NCI-H69 (cell line): ENCODE measurements at regions not wholly inside any gene's neighbourhood (a gene's known extent, or its start where the extent isn't known, plus 50 kb on each side); places are given as distances from the start of the nearest gene placed in this dataset.
A peak's percentile ranks its signal among the peaks of the same experiment; 100 is the strongest.
"Not testable (repeated sequence)": the region's sequence is repeated elsewhere in the genome, so short reads cannot be mapped to it uniquely, and the experiment has no call there.

Experiments
- DNase-seq: peaks from one replicate; lab custom pipeline; 2025; lab: John Stamatoyannopoulos, UW

DNA sequence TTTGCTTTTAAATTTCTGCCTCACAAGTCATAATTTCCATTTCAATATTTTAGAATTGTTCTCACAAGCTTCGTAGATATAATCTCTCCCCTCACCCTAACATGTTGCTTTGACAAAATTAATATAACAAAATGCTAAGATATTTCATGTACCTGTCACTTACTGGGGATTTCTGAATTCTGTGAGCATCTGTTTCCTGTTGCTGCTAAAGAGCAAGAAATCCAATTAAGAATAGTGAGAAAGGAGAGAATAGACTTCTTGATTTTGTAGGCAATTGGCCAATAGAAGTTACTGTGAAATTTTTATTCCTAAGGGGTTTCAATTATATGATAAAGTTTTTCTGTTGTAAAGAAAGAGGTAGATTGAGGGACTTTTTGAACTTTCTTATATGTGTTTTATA, 796.5 kb upstream of the ARRDC3 start:
- DNase-seq = peak; percentile 17

DNA sequence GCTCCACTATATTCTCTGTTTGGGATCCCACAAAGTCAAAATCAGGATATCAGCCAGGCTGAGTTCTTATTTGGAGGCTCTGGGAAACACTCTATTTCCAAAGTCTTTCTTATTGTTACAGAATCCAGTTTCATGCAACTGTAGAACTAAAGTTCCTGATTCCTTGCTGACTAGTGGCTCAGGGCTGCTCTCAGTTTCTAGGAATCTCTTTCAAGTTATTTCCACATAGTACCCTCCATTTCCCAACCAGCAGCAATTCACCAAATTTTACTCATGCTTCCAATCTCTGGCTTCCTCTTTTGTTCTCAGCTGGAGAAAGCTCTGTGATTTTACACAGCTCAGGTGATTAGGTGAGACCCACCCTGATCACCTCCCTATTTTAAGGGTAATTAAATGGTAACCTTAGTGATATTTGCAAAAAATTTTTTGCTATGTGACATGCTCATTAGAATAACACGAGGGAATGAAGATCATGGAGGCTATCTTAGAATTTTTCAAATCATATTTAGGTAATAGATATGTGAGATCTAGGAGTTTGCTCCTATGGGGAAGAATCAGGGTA, 794.9 kb upstream of the ARRDC3 start:
- DNase-seq = no peak

DNA sequence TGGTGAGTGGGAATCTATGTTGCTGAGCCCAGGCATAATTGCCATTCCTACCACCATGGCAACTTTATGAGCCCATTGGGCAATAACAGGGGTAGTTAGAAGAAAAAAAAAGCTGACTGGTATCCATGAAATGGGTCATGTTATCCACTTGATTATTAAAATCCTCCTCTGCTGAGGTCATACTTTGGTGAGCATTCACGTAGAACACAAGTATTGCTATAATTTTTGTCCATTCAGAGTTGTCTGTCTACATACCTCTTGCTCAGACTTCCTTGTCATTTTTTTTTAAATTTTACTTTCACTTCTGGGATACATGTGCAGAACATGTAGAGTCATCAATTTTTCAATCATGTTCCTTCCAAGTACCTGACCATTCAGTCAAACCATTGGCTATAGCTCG, 780.8 kb upstream of the ARRDC3 start:
- DNase-seq = no peak

DNA sequence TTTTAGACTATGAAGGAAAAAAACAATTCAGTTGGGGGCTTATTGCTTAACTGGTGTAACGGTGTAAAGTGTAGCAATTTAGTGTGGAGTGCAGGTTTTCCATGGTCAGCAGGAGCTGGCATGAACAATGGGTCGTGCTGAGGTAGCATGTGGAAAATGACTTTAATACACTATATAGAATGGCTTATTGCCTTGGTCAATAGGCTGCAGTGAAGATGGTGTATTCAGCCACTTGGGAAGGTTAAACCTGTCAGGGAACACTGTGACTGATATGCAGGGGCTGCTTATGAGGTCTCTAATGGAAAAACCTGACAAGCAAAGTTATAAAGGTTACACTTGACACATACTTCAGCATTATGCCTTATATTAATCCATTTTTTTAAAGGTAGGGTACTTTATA, 764.7 kb upstream of the ARRDC3 start:
- peak; percentile 96 for DNase-seq

GRCh38 chr5:92147266-92147665, 764.1 kb upstream of the ARRDC3 start:
- peak; percentile 99 for DNase-seq

GRCh38 chr5:92145852-92146251, 762.7 kb upstream of the ARRDC3 start:
- peak; percentile 95 for DNase-seq

- DNase-seq = peak; percentile 36
Measured at GRCh38 chr5:92144824-92145223, 761.7 kb upstream of the ARRDC3 start.

- not testable (repeated sequence) for DNase-seq
Measured at GRCh38 chr5:92132294-92132908, 749.3 kb upstream of the ARRDC3 start.

GRCh38 chr5:92126182-92126581, 743.1 kb upstream of the ARRDC3 start:
- DNase-seq = no peak

GRCh38 chr5:92119110-92119509, 736.0 kb upstream of the ARRDC3 start:
- DNase-seq = no peak

DNA sequence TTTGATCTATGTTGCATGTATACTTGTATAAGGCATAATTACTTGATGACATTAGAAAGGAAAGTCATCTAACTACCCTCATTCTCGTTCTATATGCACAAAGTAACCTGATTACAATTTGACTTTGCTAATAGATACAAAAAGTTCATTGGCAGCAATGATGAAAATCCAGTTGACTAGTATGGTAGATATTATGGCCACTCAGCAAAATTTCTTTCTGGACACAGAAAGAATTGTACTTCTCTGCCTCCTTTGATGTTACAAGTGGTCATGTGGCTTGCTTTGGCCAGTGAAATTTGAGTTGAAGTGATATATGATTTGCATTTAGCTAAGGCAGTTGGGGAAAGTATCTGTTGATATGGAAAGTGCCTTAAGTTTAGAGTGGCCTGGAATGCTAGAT, 723.7 kb upstream of the ARRDC3 start:
- DNase-seq = no peak

DNA sequence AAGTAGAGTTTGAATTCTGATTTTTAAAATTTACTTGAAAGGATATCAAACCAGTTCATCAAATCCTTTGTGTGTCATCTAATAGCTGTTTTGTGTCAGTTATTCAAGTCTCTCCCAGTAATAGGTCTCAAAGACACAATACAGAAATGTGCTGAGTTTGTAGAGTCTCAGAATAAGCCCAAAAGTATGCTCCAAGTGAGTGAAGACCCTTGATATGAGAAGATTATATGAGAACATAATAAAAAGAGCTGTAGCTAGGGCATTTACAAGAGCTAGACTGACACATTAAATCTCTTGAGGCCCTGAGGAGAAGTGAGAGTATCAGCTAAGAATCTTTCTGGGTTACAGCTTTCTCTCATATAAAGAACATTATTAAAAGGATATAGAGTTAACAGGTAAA, 721.0 kb upstream of the ARRDC3 start:
- DNase-seq = no peak

DNA sequence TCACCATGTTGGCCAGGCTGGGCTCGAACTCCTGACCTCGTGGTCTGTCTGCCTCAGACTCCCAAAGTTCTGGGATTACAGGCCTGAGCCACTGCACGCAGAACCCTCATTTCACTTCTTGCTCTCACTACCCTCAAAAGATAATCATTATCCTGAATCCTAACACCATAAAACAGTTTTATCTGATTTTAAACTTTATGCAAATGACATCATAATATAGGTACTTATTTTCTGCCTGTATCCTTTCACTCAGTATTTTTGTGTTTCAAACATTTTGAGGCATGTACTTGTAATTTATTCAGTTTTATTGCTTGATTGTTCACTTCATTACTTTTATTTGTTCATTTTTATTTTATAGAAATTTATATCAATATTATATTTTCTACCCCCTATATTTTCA, 719.2 kb upstream of the ARRDC3 start:
- DNase-seq = no peak

DNA sequence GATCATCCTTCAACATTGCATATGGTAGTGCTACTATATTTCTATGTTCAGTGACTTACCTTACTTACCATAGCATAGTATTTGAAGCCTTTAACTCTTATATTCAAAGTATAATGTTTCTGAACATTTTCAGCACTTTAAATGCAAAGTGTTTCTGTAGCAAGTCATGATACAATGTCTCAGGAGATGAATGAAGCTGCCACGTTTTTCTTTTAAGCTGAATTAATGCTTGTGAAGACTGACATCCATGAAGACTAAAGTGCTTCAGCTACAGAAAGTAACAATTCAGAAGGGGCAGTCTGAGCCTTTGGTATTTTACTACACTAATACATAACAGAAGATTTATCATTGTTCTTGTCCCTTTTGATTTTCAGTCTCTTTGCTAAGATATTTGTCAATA, 709.1 kb upstream of the ARRDC3 start:
- DNase-seq = no peak

GRCh38 chr5:92086059-92086811, 703.1 kb upstream of the ARRDC3 start:
- no peak for DNase-seq

DNA sequence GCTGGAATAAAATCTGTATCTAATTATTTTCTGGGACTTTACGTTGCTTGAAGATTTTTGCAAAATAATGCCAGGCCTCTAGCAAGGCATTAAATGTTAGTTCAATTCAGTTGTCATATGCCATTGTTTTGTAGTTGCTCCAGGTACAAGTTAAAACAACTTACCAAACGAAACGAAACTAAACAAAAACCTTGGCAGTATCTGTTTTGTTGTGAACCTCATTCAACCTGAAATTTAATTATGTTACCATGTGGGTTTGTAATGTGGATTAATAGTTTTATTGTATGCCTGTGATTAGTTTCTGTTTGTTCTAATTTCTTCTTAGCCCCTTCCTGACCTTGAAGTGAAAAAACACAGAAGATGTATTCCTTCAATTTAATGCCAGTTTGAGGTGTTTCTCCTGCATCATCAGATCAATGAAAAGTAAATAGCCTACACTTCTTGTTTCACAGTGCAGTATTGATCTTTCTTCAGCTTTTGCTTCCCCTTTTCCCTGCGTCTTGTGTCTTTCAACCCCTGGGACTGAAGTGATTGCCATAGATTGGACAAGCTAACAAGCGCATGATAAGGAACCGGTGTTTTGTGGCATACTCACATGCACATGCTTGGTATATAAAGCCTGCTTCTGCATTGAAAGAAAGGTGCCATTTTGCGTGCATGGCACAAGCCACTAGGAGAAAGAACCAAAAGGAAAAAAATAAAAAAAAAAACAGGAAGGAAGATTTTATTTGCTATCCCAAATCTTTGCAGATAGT, 699.0 kb upstream of the ARRDC3 start:
- DNase-seq = no peak

GRCh38 chr5:92070786-92071185, 687.7 kb upstream of the ARRDC3 start:
- DNase-seq = no peak

DNA sequence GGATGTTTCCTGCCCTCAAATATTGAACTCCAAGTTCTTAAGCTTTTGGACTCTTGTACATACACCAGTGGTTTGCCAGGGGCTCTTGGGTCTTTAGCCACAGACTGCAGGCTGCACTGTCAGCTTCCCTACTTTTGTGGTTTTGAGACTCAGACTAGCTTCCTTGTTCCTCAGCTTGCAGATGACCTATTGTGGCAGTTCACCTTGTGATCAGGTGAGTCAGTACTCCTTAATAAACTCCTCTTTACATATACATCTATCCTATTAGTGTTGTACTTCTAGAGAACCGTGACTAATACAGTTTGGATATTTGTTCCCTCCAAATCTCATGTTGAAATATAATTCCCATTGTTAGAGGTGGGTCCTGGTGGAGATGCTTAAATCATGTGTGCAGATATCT, 681.9 kb upstream of the ARRDC3 start:
- no peak for DNase-seq

GRCh38 chr5:92051741-92052140, 668.6 kb upstream of the ARRDC3 start:
- DNase-seq = no peak

DNA sequence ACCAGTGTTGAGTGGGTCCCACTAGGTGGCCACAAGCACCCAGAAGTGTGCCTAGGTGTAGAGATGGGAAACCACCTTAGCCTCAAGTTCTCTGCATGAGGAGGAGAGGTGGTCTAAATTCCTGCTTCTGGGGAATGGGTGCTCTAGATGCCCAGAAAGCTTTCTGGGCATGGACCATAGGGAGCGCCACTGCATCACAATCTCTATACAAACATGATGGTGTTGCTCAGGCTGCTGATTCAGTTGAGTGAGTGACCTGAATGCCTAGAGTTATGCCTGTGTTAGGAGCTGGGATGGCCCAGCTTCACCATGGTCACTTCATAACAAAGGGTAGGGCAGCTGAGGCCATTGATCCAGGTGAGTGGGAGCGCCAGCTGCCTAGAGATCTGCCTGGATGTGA, 667.9 kb upstream of the ARRDC3 start:
- DNase-seq = no peak

DNA sequence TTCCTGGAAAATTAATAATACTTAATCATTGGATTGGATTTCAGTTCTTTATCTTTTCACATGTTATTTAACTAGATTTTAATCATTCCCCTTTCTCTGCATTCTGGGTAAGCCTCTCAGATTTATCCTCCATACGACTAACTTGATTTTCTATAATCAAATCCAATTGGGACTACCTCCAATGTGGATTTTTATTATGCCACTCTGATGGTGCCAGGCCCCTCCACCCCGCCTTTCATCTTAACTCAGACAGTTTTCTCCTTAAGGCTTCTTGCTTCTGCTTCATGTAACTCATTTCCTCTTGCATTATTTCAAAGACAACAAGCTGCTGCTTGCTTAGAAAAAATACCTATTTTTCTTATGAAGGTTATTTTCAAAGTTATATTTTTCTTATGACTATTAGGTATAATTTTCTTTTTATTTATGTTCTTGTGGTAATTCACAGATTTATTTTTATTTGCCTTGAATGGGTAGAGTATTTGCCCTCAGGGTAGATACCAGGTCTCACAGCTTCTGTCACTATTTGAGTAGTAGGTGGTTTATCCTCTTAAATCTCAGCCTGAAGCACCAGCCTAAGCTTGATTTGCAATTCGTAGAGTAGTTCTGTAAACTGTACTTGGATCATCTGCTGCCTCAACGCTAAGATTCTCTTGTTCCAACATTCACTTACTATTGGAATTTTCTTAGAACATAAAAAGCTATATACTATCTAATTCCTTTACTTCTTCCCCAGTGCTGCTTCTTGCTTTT, 659.0 kb upstream of the ARRDC3 start:
- peak; percentile 68 for DNase-seq

GRCh38 chr5:92041206-92041605, 658.1 kb upstream of the ARRDC3 start:
- DNase-seq = peak; percentile 15
